Fibroblast of lung (primary cell): ENCODE measurements at regions not wholly inside any gene's neighbourhood (a gene's known extent, or its start where the extent isn't known, plus 50 kb on each side); places are given as distances from the start of the nearest gene placed in this dataset.
"Not testable (repeated sequence)": the region's sequence is repeated elsewhere in the genome, so short reads cannot be mapped to it uniquely, and the experiment has no call there.

ENCODE experiments used
- DNase-seq, 2 donors: peaks; one replicate each; pipeline versions ENCODE4 v3.0.0 to v3.0.0-alpha.2; 2010; ENCODE audit warnings: low read depth in 2 of 2
- H2AFZ ChIP-seq: 2 replicates; pipeline ENCODE4 v1.5.1; 2012; ENCODE audit warnings: low read length, control low read depth, inconsistent platforms
- H3K27ac ChIP-seq: 2 replicates; pipeline ENCODE4 v1.5.1; 2011; ENCODE audit warnings: low read length, control low read depth; ENCODE audit not compliant: insufficient read depth
- H3K27me3 ChIP-seq: 2 replicates; pipeline ENCODE4 v1.5.1; 2011; ENCODE audit warnings: mild to moderate bottlenecking, low read length; ENCODE audit not compliant: control insufficient read depth, insufficient read depth
- H3K36me3 ChIP-seq: 2 replicates; pipeline ENCODE4 v1.5.1; 2011; ENCODE audit warnings: low read length; ENCODE audit not compliant: control insufficient read depth, insufficient read depth
- H3K4me1 ChIP-seq: 2 replicates; pipeline ENCODE4 v1.5.1; 2011; ENCODE audit warnings: low read length; ENCODE audit not compliant: control insufficient read depth, insufficient read depth; ENCODE audit errors: extremely low read depth
- H3K4me2 ChIP-seq: 2 replicates; pipeline ENCODE4 v1.5.1; 2011; ENCODE audit warnings: low read length, control low read depth; ENCODE audit not compliant: insufficient read depth; ENCODE audit errors: extremely low read depth
- H3K4me3 ChIP-seq, 4 experiments: fragments of 200-600 bp in 1 of 4; sonication (generic) in 1 of 4; replicated peaks in 1 of 4; 2 replicates each; pipeline ENCODE4 v1.5.1; 2011 to 2016; ENCODE audit warnings: low read length in 4 of 4, low read depth in 3 of 4, mild to moderate bottlenecking in 3 of 4, control low read depth in 2 of 4, inconsistent platforms in 1 of 4, mixed read lengths in 1 of 4; ENCODE audit not compliant: insufficient read depth in 1 of 4; ENCODE audit errors: control extremely low read depth in 1 of 4
- H3K79me2 ChIP-seq: 2 replicates; pipeline ENCODE4 v1.5.1; 2012; ENCODE audit warnings: mild to moderate bottlenecking, low read length, inconsistent platforms; ENCODE audit not compliant: control insufficient read depth, insufficient read depth
- H3K9ac ChIP-seq: 2 replicates; pipeline ENCODE4 v1.5.1; 2011; ENCODE audit warnings: mild to moderate bottlenecking, low read length, control low read depth; ENCODE audit not compliant: insufficient read depth
- H3K9me3 ChIP-seq: 2 replicates; pipeline ENCODE4 v1.5.1; 2012; ENCODE audit warnings: low read depth, low read length; ENCODE audit not compliant: control insufficient read depth, insufficient read depth
- H4K20me1 ChIP-seq: 2 replicates; pipeline ENCODE4 v1.5.1; 2011; ENCODE audit warnings: low read length; ENCODE audit not compliant: control insufficient read depth, insufficient read depth; ENCODE audit errors: extremely low read depth
- EZH2 ChIP-seq: IDR thresholded peaks from 2 replicates; pipeline ENCODE4 v1.5.1; 2012; ENCODE audit warnings: low read length, control low read depth, mild to moderate bottlenecking; ENCODE audit errors: missing control alignments
- TF ChIP-seq, protein P1 (sequence below), 2 donors: IDR thresholded peaks in 1 of 2; conservative IDR thresholded peaks in 1 of 2; 1 replicate in 1 of 2; 2 replicates in 1 of 2; pipeline ENCODE4 v1.5.1; 2011 to 2012; ENCODE audit warnings: low read length in 2 of 2, control low read depth in 1 of 2, inconsistent platforms in 1 of 2, low read depth in 1 of 2, mild to moderate bottlenecking in 1 of 2

- no peak overlapping the region for H3K9ac ChIP-seq
- TF ChIP-seq EZH2: no peak
- TF ChIP-seq, protein P1, sequence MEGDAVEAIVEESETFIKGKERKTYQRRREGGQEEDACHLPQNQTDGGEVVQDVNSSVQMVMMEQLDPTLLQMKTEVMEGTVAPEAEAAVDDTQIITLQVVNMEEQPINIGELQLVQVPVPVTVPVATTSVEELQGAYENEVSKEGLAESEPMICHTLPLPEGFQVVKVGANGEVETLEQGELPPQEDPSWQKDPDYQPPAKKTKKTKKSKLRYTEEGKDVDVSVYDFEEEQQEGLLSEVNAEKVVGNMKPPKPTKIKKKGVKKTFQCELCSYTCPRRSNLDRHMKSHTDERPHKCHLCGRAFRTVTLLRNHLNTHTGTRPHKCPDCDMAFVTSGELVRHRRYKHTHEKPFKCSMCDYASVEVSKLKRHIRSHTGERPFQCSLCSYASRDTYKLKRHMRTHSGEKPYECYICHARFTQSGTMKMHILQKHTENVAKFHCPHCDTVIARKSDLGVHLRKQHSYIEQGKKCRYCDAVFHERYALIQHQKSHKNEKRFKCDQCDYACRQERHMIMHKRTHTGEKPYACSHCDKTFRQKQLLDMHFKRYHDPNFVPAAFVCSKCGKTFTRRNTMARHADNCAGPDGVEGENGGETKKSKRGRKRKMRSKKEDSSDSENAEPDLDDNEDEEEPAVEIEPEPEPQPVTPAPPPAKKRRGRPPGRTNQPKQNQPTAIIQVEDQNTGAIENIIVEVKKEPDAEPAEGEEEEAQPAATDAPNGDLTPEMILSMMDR (conservative IDR thresholded peaks at IDR 0.05 in 1 of 2, IDR thresholded peaks at IDR 0.05 in 1 of 2; ENCODE audit: low read depth in 1 of 2, low read length in 2 of 2): no peak
- H3K4me1 ChIP-seq: peaks cover 4% of the 10 kb centered on the region
- H3K27me3 ChIP-seq: no peaks in the 10 kb centered on the region
- no peaks in the 10 kb centered on the region for H4K20me1 ChIP-seq
- H2AFZ ChIP-seq: no peak overlapping the region
- no peaks in the 10 kb centered on the region for H3K9me3 ChIP-seq
- no peak overlapping the region for H3K27ac ChIP-seq
- no peaks in the 10 kb centered on the region for H3K79me2 ChIP-seq
- no peak for DNase-seq
- H3K4me3 ChIP-seq: no peak overlapping the region
- no peak overlapping the region for H3K4me2 ChIP-seq
- no peaks in the 10 kb centered on the region for H3K36me3 ChIP-seq
Observed at GRCh38 chr4:118587946-118588345, 97.2 kb upstream of the METTL14 start.

DNA sequence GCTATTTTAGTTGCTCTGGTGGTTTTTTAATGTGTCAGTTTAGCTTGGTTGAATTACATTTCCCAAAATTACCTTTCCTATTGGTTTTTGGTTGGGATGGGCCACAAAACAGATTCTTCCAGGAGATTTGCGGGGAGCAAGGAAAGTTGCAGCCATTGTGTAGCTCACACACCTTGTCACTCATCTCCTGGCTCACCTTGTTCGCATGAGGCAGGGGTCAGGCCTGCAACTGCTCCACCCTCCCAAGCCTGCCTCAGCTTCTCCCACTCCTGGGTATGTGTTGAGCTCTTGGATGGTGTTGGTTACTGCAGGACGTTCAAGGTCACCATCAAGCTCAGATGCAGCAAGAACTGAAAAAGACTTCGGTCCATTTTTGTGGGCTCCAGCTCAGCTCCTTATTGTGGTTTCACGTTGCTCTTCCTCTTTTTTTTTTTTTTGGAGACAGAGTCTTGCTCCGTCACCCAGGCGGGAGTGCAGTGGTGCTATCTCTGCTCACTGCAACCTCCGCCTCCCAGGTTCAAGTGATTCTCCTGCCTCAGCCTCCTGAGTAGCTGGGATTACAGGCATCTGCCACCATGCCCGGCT lies 95.6 kb upstream of the METTL14 start:
- Histone ChIP-seq H3K79me2 (no peaks in the 10 kb centered on the region), H4K20me1 (no peaks in the 10 kb centered on the region), H3K36me3 (no peaks in the 10 kb centered on the region), H3K4me3 (no peak overlapping the region), H3K27ac (no peak overlapping the region), H3K4me1 (peaks cover 4% of the 10 kb centered on the region), H3K27me3 (no peaks in the 10 kb centered on the region), H3K9ac (no peak overlapping the region), H3K4me2 (no peak overlapping the region), H3K9me3 (no peaks in the 10 kb centered on the region), H2AFZ (no peak overlapping the region)
- no peak for DNase-seq
- TF ChIP-seq EZH2: no peak
- TF ChIP-seq, protein P1 (conservative IDR thresholded peaks at IDR 0.05 in 1 of 2, IDR thresholded peaks at IDR 0.05 in 1 of 2; ENCODE audit: low read depth in 1 of 2, low read length in 2 of 2): no peak

- not testable (repeated sequence) for H3K79me2 ChIP-seq, H4K20me1 ChIP-seq, H3K4me1 ChIP-seq, H3K27me3 ChIP-seq, H3K36me3 ChIP-seq, H3K9me3 ChIP-seq
- TF ChIP-seq, protein P1 (conservative IDR thresholded peaks at IDR 0.05 in 1 of 2, IDR thresholded peaks at IDR 0.05 in 1 of 2; ENCODE audit: low read depth in 1 of 2, low read length in 2 of 2): peak in 1 of 2 donors; percentile 1
- Histone ChIP-seq H2AFZ (peak overlapping the region; percentile 92), H3K9ac (peak overlapping the region; percentile 71), H3K4me2 (peak overlapping the region; percentile 75), H3K4me3 (peak overlapping the region; percentile 40 to 73 (median 54)), H3K27ac (peak overlapping the region; percentile 90)
- peak; percentile 92 to 95 for DNase-seq
Observed at GRCh38 chr4:118591339-118592046, 93.7 kb upstream of the METTL14 start.

- not testable (repeated sequence) for DNase-seq, H4K20me1 ChIP-seq, H3K4me1 ChIP-seq, H3K27me3 ChIP-seq, H3K79me2 ChIP-seq, H3K36me3 ChIP-seq, H2AFZ ChIP-seq, H3K9me3 ChIP-seq
- Histone ChIP-seq H3K4me2 (peak overlapping the region; percentile 75), H3K9ac (peak overlapping the region; percentile 71), H3K4me3 (peak overlapping the region; percentile 40 to 73 (median 54)), H3K27ac (peak overlapping the region; percentile 90)
Observed at GRCh38 chr4:118592289-118592688, 92.9 kb upstream of the METTL14 start.
